Posterior cingulate gyrus (tissue), 11 donors: ENCODE measurements at regions not wholly inside any gene's neighbourhood (a gene's known extent, or its start where the extent isn't known, plus 50 kb on each side); places are given as distances from the start of the nearest gene placed in this dataset.
"Not testable (repeated sequence)": the region's sequence is repeated elsewhere in the genome, so short reads cannot be mapped to it uniquely, and the experiment has no call there.

Experiments used
- DNase-seq, 10 donors: peaks; one replicate each; pipeline versions ENCODE4 v3.0.0 to v3.0.0-alpha.2; 2020 to 2021; ENCODE audit warnings: mixed read lengths in 3 of 10
- intact Hi-C: fragments of 100-400 bp; cut with DNase I; formaldehyde crosslinking; loops from one replicate; pipeline ENCODE4 v1.15.1; 2023

DNA sequence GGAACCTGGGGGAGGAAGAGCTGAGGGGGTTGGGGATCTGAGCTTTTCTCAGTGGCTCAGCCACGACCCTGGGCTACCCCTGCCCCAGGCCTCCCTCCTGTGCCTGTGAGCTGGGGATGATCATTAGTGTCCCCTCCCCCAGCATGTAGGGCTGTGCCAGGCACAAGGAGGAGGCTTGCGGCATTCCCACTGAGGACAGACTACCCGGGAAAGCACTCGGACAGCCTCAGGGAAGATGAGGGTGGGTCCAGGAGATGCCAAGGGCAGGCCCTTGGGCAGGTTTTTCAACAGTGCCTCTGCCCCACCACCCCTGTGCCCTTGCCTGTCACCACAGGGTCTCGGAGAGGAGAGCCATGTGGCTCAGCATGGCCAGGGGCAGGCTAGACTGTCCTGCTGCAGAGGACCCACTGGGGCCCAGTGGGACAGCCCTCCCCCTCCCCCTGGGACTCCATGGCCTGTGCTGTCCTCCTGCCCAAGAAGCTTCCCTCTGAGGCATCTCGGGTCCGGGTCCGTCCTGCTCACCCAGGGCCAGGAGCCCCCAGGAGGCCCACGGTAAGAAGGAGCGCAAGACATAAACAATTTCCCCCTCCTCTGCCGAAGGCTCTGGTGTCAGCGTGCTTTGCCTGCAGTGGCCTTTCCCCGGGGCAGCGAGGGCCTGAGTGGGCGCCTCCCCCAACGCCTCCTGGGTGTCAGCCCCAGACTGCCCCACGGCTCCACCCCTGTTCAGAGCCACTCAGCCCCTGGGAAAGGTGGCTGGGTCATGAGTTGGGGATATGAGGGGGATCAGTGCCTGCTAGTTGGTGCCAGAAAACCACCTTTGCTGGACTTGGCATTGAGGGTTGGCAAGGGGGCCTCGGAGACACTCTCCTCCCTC lies 192.5 kb downstream of the GOLGA6L6 start:
- peak in 5 of 10 donors; percentile 10 to 93 (median 82) for DNase-seq
- intact Hi-C loops: no loop called here

DNA sequence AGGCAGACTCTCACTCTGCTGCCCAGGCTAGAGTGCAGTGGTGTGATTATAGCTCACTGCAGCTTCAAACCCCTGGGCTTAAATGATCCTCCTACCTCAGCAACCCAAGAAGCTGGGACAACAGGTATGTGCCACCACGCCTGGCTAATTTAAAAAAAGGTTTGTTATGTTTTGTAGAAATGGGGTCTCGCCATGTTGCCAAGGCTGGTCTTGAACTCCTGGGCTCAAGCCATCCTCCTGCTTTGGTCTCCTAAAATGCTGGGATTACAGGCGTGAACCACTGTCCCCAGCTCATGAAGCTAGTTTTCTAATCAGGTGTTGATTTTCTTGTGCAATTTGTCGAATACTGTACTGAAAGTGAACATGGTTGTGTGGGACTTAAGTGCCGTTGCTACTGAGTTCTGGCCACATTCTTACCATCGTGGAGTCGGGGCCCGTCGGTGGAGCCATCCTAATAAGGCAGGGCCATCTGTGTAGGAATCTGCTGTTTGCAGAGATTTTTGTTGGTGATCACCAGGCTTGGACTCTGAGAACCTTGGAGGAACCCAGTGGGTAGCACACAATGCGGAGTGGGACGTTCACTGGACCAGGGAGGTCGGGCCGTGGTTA lies 193.2 kb downstream of the GOLGA6L6 start:
- intact Hi-C loops: no loop called here
- DNase-seq: peak in 4 of 10 donors; percentile 8 to 87 (median 46)

DNA sequence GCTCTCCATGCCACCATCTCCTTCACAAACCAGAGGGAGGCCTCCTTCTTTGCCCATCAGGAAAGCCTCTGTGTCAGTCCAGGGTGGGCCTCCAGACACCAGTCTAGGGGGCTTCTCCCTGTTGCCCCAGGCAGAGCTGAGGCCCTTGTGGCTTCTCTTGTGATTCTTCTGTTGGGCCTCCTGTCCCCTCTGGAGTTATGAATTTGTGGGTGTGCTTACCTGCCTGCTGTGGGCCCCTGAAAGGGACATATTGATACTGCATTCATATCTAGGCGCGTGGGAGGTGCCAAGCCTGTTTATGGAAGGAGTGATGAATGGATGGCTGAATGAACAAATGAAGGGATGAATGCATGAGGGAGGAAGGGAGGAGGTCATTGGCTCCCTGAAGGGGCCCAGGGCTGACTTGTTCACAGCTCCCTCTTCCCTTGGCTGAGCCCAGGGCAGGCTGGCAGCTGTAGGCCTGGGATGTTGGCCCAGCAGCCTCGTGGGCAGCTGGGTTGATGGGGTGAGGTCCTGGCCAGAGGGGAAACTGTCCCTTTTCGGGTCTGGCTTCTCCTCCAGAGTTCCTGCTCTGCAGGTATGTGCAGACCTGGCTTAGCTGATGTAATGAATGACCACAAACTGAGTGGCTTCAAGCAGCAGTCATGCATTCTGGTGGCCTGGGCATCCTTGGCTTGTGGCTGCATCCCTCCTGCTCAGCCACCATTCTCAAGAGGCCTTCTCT lies 195.4 kb downstream of the GOLGA6L6 start:
- intact Hi-C loops: no loop called here
- peak in 5 of 10 donors; percentile 5 to 89 (median 64) for DNase-seq

DNA sequence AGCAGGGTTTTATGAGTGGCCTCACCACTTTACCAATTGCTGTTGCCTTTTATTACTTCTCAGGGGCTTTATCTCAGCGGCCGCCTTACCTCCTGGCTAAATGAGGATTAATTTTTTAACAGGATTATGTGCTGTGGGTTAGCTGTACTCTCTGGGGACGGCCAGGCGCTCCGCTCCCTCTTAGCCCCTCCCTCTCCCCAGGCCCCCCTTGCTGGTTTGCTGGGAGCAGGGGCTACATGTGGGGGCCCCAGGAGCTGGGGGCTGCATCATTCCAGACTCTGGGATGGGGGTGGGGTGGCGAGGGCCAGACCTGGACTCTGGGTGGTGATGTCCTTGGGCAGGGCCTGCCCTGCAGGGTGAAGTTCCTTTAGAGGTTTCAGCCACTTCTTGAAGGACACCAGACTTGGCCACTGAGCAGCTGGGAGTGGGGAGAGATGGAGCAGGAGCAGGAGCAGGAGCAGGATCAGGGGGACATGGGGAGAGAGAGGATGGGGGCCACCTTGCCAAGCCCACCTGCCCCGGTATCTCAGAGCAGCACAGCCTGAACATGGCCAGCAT lies 196.1 kb downstream of the GOLGA6L6 start:
- DNase-seq: peak in 5 of 10 donors; percentile 7 to 91 (median 70)
- intact Hi-C loops: no loop called here

DNA sequence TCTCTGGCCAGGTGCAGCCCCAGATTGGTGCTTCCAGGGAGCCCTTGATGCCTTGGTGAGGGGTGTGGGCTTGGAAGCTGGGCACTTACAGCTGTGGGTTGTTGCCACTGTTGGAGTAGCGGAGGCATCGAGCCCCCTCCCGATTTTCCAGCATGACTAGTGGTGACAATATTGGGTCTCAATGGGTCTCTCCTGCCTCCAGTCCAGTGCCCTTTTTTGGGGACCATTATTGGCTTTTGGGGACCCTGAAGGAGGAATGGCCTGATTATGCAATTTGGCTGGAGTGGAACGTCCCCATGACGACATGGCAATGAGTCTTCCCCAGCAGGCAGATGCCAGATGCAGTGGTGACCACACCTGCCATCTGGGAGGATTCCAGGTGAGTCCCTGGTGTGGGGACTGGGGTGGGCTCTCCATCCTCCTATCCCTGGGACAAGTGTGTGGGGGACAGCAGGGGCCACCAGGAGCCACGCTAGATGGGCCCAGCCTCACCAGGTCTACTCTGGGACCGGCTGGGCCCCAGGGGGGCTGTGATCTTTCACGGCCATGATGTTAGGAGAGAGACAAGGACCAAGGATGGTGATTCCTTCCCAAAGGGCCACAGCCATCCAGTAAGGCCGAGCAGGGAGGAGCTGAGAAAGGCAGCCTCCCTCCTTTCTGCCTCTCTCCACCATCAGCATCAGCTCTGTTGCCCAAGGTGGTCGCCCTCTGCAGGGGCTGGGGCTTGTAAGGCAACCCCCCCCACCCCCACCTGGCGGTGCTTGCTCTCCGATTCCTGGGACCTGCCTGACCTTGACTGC lies 196.8 kb downstream of the GOLGA6L6 start:
- intact Hi-C loops: no loop called here
- DNase-seq: peak in 5 of 10 donors; percentile 8 to 91 (median 75)

DNA sequence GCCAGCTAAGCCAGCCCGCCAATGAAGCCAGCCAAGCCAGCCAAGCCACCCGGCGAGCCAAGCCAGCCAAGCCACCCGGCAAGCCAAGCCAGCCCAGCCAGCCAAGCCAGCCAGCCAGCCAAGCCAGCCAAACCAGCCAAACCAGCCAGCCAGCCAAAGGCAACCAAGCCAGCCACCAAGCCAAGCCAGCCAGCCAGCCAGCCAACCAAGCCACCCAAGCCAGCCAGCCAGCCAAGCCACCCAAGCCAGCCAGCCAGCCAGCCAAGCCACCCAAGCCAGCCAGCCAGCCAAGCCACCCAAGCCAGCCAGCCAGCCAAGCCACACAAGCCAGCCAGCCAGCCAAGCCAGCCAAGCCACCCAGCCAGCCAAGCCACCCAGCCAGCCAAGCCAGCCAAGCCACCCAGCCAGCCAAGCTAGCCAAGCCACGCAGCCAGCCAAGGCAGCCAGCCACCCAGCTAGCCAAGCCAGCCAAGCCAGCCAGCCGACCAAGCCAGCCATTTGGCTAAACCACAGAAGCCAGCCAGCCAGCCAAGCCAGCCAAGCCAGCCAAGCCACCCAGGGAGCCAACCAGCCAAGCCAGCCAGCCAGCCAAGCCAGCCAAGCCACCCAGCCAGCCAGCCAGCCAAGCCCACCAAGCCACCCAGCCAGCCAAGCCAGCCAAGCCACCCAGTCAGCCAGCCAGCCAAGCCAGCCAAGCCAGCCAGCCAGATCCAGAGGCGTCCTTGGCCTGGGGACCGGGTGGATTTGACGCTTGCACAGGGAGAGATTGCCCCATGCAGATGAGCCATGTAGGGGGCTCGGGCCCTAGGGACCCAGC lies 198.0 kb downstream of the GOLGA6L6 start:
- DNase-seq: peak in 6 of 10 donors; percentile 11 to 94 (median 66)
- intact Hi-C loops: not testable (repeated sequence)

DNA sequence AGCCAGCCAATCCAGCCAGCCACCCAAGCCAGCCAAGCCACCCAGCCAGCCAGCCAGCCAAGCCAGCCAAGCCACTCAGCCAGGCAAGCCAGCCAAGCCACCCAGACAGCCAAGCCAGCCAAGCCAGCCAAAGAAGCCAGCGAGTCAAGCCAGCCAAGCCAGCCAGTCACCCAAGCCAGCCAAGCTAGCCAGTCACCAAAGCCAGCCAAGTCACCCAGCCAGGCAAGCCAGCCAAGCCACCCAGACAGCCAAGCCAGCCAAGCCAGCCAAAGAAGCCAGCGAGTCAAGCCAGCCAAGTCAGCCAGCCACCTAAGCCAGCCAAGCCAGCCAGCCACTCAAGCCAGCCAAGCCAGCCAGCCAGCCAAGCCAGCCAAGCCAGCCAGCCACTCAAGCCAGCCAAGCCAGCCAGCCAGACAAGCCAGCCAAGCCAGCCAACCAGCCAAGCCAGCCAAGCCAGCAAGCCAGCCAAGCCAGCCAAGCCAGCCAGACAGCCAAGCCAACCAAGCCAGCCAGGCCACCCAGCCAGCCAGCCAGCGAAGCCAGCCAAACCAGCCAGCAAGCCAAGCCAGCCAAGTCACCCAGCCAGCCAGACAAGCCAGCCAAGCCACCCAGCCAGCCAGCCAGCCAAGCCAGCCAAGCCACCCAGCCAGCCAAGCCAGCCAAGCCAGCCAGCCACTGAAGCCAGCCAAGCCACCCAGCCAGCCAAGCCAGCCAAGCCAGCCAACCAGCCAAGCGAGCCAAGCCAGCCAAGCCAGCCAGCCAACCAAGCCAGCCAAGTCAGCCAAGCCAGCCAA lies 198.8 kb downstream of the GOLGA6L6 start:
- peak in 5 of 10 donors; percentile 13 to 92 (median 82) for DNase-seq
- intact Hi-C loops: not testable (repeated sequence)

DNA sequence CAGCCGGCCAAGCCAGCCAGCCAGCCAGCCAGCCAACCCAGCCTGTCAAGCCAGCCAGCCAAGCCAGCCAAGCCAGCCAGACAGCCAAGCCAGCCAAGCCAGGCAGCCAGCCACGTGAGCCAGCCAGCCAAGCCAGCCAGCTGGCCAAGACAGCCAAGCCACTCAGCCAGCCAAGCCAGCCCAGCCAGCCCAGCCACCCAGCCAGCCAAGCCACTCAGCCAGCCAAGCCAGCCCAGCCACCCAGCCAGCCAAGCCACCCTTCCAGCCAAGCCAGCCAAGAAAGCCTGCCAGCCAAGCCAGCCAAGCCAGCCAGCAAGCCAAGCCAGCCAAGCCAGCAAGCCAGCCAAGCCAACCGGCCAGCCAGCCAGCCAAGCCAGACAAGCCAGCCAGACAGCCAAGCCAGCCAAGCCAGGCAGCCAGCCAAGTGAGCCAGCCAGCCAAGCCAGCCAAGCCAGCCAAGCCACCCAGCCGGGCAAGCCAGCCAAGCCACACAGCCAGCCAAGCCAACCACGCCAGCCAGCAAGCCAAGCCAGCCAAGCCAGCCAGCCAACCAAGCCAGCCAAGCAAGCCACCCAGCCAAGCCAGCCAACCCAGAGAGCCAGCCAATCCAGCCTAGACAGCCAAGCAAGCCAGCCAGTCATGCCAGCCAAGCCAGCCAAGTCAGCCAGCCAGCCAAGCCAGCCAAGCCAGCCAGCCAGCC lies 199.5 kb downstream of the GOLGA6L6 start:
- DNase-seq: peak in 8 of 10 donors; percentile 72 to 100 (median 86)
- intact Hi-C loops: no loop called here

DNA sequence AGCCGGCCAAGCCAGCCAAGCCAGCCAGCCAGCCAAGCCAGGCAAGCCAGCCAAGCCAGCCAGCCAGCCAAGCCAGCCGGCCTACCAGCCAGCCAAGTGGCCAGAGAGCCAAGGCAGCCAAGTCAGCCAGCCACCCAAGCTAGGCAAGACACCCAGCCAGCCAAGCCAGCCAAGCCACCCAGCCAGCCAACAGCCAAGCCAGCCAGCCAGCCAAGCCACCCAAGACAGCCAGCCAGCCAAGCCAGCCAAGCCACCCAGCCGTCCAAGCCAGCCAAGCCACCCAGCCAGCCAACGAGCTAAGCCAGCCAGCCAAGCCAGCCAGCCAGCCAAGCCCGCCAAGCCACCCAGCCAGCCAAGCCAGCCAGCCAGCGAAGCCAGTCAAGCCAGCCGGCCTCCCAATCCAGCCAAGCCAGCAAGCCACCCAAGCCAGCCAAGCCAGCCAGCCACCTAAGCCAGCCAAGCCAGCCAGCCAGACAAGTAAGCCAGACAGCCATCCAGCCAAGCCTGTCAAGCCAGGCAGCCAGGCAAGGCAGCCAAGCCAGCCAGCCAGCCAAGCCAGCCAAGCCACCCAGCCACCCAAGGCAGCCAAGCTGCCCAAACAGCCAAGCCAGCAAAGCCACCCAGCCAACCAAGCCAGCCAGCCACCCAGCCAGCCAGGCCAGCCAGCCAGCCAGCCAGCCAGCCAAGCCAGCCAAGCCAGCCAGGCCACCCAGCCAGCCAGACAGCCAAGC lies 200.5 kb downstream of the GOLGA6L6 start:
- peak in 8 of 10 donors; percentile 72 to 100 (median 84) for DNase-seq
- intact Hi-C loops: no loop called here

DNA sequence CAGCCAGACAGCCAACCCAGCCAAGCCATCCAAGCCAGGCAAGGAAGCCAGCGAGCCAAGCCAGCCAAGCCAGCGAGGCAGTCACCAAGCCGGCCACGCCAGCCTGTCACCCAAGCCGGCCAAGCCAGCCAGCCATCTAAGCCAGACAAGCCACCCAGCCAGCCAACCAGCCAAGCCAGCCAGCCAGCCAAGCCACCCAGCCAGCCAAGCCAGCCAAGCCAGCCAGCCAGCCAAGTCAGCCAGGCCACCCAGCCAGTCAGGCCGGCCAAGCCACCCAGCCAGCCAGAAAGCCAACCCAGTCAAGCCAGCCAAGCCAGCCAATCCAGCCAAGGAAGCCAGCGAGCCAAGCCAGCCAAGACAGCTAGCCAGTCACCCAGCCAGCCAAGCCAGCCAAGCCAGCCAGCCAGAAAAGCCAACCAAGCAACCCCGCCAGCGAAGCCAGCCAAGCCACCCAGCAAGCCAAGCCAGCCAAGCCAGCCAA lies 201.2 kb downstream of the GOLGA6L6 start:
- intact Hi-C loops: no loop called here
- DNase-seq: peak in 7 of 10 donors; percentile 31 to 99 (median 81)

DNA sequence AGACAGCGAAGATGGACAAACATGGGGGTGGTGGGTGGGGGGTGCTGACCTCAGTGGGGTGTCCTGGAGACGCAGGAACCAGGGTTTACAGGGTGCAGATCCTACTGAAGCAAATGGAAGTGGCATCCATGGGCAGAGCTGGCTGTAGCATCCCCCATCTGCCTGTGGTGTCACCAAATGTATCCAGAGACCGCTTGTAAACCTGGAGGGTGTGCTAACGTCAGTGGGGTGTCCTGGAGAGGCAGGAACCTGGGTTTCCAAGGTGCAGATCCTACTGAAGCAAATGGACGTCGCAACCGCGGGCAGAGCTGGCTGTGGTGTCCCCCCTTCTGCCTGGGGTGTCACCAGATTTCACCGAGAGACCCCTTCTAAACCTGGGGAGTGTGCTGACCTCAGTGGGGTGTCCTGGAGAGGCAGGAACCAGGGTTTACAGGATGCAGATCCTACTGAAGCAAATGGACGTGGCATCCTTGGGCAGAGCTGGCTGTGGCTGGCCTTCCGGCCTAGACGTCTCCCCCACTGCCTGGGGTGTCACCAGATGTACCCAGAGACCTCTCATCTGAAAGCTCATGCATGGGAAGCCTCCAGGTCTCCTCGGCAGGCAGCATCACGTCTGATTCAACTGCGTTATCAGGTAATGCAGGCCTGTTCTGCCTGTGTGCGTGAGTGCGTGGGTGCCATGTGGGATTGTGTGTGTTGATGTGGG lies 202.4 kb downstream of the GOLGA6L6 start:
- DNase-seq: peak in 3 of 10 donors; percentile 66 to 85 (median 66)
- intact Hi-C loops: not testable (repeated sequence)

DNA sequence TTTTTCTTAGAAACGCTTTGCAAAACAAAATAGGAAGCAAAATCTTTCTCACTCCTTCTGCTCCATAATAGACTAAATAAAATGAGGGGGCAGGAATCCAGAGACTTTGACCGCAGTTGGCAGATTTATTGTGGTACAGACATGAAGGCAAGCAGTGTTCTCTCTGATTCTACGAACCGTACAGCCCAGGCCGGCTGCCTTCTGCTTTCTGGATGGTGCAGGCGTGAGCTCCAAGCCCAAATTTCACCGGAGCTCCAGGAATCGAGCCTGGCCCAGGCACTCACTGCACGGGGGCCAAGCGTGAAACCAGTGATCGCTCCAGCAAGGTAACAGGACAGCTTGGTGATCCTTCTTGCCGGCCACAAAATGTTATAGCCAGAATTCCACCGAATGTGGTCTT lies 202.9 kb downstream of the GOLGA6L6 start:
- intact Hi-C loops: not testable (repeated sequence)
- peak in 2 of 10 donors; percentile 62 to 82 for DNase-seq

DNA sequence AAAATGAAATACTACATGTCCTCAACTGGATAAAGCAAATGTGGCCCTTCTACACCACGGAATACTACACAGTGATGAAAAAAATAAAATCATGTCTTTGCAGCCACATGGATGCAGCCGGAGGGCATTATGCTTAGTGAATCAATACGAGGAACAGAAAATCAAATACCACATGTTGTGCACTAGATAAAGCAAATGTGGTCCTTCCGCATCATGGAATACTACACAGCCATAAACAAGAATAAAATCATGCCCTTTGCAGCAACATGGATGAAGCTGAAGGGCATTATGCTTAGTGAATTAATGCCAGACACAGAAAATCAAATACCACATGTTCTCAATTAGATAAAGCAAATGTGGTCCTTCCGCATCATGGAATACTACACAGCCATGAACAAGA lies 204.4 kb downstream of the GOLGA6L6 start:
- DNase-seq, intact Hi-C loops: not testable (repeated sequence)

DNA sequence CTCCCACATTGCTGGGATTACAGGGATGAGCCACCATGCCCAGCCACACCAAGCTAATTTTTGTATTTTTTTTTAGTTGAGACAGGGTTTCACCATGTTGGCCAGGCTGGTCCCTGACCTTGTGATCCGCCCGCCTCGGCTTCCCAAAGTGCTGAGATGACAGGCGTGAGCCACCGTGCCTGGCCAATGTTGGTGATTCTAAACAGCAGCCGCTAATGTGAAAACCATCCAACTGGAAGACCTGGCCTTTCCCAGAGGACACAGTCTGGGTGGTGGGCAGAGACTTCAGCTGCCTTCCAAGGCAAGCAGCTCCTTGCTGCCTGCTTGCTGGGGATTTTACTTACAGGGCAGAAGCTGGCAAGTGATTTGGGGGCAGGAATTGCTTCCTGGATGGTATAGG lies 207.1 kb downstream of the GOLGA6L6 start:
- peak in 3 of 10 donors; percentile 30 to 83 (median 46) for DNase-seq
- intact Hi-C loops: not testable (repeated sequence)

DNA sequence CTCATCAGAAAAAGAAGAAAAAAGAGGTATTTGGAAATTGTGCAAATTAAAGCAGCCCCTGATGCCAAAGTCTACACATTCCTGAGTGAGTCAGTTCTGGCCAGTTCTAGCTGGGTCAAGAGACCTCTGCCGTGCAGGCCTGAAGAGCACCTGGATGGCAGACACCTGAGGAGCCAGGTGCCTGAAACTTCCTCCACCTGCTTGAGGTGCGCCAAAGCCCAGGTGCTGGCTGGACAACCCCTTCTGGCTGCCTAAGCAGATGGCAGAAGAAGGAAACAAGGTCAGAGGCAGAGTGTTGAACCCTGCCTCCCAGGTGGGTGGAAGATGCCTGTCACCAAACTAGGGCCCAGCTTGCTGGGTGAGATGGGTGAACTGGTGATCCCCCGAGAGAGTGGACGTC lies 215.8 kb downstream of the GOLGA6L6 start:
- intact Hi-C loops, DNase-seq: not testable (repeated sequence)

DNA sequence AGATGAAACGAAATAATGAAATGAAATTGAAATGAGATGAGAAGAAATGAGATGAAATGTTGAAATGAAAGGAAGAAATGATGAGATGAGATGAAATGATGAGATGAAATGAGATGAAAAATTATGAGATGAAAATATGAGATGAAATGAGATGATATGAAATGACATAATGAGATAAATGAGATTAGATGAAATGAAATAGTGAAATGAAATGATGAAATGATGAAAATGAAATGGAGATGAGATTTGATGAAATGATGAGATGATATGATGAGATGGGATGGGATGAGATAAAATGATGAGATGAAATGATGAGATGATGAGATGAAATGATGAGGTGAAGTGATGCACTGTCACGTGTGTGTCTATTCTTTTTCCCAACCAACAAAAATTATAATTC lies 224.5 kb downstream of the GOLGA6L6 start:
- DNase-seq, intact Hi-C loops: not testable (repeated sequence)
